ENCODE measurements at regions not wholly inside any gene's neighbourhood (a gene's known extent, or its start where the extent isn't known, plus 50 kb on each side); places are given as distances from the start of the nearest gene placed in this dataset.
"Not testable (repeated sequence)": the region's sequence is repeated elsewhere in the genome, so short reads cannot be mapped to it uniquely, and the experiment has no call there.

DNA sequence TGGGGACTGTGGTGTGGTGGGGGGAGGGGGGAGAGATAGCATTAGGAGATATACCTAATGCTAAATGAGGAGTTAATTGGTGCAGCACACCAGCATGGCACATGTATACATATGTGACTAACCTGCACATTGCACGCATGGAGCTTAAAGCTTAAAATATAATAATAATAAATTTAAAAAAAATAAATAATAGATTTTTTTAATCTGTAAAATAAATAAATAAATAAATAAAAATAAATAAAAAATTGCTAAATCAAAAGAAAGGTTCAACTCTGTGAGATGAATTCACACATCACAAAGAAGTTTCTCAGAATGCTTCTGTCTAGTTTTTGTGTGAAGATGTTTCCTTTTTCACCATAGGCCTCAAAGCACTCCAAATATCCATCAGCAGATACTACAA is 1793.7 kb downstream of the UQCRFS1 start:
- intact Hi-C loops (cut with micrococcal nuclease); H3K4me3 Mint-ChIP-seq; H3K4me3 ChIP-seq (ENCODE audit: low read length in 2 of 2); H3K36me3 ChIP-seq (ENCODE audit: insufficient read depth, low read length); H3K27me3 Mint-ChIP-seq; H3K4me1 Mint-ChIP-seq; H3K4me1 ChIP-seq (ENCODE audit: insufficient read depth, low read length); H3K9me3 ChIP-seq (ENCODE audit: control insufficient read depth in 1 of 2, low read length in 2 of 2); H3K27me3 ChIP-seq (ENCODE audit: insufficient read depth, low read length); H3K27ac Mint-ChIP-seq; POLR2A ChIA-PET (ENCODE audit: partially characterized antibody); CTCF ChIA-PET (ENCODE audit: partially characterized antibody); H3K27ac ChIP-seq (ENCODE audit: low read depth, low read length); H3K36me3 Mint-ChIP-seq; DNase-seq: not testable (repeated sequence)
- H3K9me3 Mint-ChIP-seq, result peaks cover 0 to 63% (median 35%) of the 10 kb centered on the region in 8 donors

DNA sequence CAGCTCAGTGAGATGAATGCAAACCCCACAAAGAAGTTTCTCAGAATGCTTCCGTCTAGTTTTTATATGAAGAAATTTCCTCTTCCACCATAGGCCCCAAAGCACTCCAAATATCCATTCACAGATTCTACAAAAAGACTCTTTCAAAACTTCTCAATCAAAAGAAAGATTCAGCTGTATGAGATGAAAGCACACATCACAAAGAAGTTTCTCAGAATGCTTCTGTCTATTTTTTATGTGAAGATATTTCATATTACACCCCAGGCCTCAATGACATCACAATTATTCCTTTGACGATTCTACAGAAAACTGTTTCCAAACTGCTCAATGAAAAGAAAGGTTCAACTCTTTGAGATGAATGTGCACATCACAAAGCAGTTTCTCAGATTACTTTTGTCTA is 1819.4 kb downstream of the UQCRFS1 start:
- H3K9me3 Mint-ChIP-seq, result peaks cover 19 to 85% (median 73%) of the 10 kb centered on the region in 8 donors
- H3K4me1 Mint-ChIP-seq, result no peaks in the 10 kb centered on the region
- POLR2A ChIA-PET (ENCODE audit: partially characterized antibody), result no interaction called here
- no peak overlapping the region for H3K27ac Mint-ChIP-seq
- no peak for DNase-seq
- Histone ChIP-seq H3K4me1 (ENCODE audit: insufficient read depth, low read length) (no peaks in the 10 kb centered on the region), H3K36me3 (ENCODE audit: insufficient read depth, low read length) (no peaks in the 10 kb centered on the region), H3K27me3 (ENCODE audit: insufficient read depth, low read length) (no peaks in the 10 kb centered on the region), H3K9me3 (ENCODE audit: control insufficient read depth in 1 of 2, low read length in 2 of 2) (peaks cover 0 to 4% of the 10 kb centered on the region in 2 donors), H3K4me3 (ENCODE audit: low read length in 2 of 2) (no peak overlapping the region), H3K27ac (ENCODE audit: low read depth, low read length) (no peak overlapping the region)
- H3K4me3 Mint-ChIP-seq, result no peak overlapping the region
- no peaks in the 10 kb centered on the region for H3K27me3 Mint-ChIP-seq
- intact Hi-C loops (cut with micrococcal nuclease), result no loop called here
- CTCF ChIA-PET (ENCODE audit: partially characterized antibody), result no interaction called here
- peaks cover 0 to 3% of the 10 kb centered on the region in 2 donors for H3K36me3 Mint-ChIP-seq

DNA sequence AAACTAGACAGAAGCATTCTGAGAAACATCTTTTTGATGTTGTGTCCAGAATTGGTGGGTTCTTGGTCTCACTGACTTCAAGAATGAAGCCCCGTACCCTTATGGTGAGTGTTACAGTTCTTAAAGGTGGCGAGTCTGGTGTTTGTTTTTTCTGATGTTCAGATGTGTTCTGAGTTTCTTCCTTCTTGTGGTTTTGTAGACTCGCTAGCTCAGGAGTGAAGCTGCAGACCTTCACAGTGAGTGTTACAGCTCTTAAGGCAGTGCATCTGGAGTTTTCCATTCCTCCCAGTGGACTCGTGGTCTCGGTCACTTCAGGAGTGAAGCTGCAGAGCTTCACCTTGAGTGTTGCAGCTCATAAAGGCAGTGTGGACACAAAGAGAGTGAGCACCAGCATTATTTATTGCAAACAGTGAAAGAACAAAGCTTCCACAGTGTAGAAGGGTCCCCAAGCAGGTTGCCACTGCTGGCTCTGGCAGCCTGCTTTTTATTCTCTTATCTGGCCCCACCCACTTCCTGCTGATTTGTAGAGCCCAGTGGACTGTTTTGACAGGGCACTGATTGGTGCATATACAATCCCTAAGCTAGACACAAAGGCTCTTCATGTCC is 1820.8 kb downstream of the UQCRFS1 start:
- peaks cover 19 to 85% (median 73%) of the 10 kb centered on the region in 8 donors for H3K9me3 Mint-ChIP-seq
- DNase-seq, result no peak
- H3K4me1 ChIP-seq (ENCODE audit: insufficient read depth, low read length), result no peaks in the 10 kb centered on the region
- no peak overlapping the region for H3K4me3 ChIP-seq (ENCODE audit: low read length in 2 of 2)
- intact Hi-C loops (cut with micrococcal nuclease), result no loop called here
- H3K36me3 ChIP-seq (ENCODE audit: insufficient read depth, low read length), result no peaks in the 10 kb centered on the region
- CTCF ChIA-PET (ENCODE audit: partially characterized antibody), result no interaction called here
- no peaks in the 10 kb centered on the region for H3K27me3 ChIP-seq (ENCODE audit: insufficient read depth, low read length)
- peaks cover 0 to 4% of the 10 kb centered on the region in 2 donors for H3K9me3 ChIP-seq (ENCODE audit: control insufficient read depth in 1 of 2, low read length in 2 of 2)
- H3K4me3 Mint-ChIP-seq, result no peak overlapping the region
- H3K27ac Mint-ChIP-seq, result no peak overlapping the region
- no peaks in the 10 kb centered on the region for H3K4me1 Mint-ChIP-seq
- no peak overlapping the region for H3K27ac ChIP-seq (ENCODE audit: low read depth, low read length)
- no peaks in the 10 kb centered on the region for H3K27me3 Mint-ChIP-seq
- peaks cover 0 to 5% of the 10 kb centered on the region in 2 donors for H3K36me3 Mint-ChIP-seq
- POLR2A ChIA-PET (ENCODE audit: partially characterized antibody), result no interaction called here

DNA sequence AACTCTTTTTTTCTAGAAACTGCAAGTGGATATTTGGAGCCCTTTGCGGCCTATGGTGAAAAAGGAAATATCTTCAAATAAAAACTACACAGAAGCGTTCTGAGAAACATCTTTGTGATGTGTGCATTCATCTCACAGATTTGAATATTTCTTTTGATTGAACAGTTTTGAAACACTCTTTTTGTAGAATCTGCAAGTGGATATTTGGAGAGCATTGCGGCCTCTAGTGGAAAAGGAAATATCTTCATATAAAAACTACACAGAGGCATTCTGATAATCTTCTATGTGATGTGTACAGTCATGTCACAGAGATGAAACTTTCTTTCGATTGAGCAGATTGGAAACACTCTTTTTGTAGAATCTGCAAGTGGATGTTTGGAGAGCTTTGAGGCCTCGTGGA is 1833.6 kb downstream of the UQCRFS1 start:
- H3K9me3 ChIP-seq (ENCODE audit: control insufficient read depth in 1 of 2, low read length in 2 of 2); DNase-seq; H3K27me3 ChIP-seq (ENCODE audit: insufficient read depth, low read length); CTCF ChIA-PET (ENCODE audit: partially characterized antibody); H3K27me3 Mint-ChIP-seq; H3K4me3 Mint-ChIP-seq; intact Hi-C loops (cut with micrococcal nuclease); H3K4me1 ChIP-seq (ENCODE audit: insufficient read depth, low read length); H3K27ac ChIP-seq (ENCODE audit: low read depth, low read length); POLR2A ChIA-PET (ENCODE audit: partially characterized antibody); H3K4me3 ChIP-seq (ENCODE audit: low read length in 2 of 2); H3K27ac Mint-ChIP-seq; H3K4me1 Mint-ChIP-seq; H3K36me3 Mint-ChIP-seq; H3K36me3 ChIP-seq (ENCODE audit: insufficient read depth, low read length): not testable (repeated sequence)
- peaks cover 9 to 73% (median 56%) of the 10 kb centered on the region in 8 donors for H3K9me3 Mint-ChIP-seq

DNA sequence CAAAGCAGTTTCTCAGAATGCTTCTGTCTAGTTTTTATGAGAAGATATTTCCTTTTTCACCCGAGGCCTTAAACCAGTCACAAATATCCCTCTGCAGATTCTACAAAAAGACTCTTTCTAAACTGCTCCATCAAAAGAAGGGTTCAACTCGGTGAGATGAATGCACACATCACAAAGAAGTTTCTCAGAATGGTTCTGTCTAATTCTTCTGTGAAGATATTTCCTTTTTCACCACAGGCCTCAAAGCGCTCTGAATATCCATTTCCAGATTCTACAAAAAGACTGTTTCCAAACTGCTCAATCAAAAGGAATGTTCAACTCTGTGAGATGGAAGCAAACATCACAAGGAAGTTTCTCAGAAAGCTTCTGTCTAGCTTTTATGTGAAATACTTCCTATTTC is 1843.3 kb downstream of the UQCRFS1 start:
- H3K27ac ChIP-seq (ENCODE audit: low read depth, low read length); H3K4me3 ChIP-seq (ENCODE audit: low read length in 2 of 2); CTCF ChIA-PET (ENCODE audit: partially characterized antibody); H3K27me3 Mint-ChIP-seq; intact Hi-C loops (cut with micrococcal nuclease); H3K27ac Mint-ChIP-seq; H3K36me3 ChIP-seq (ENCODE audit: insufficient read depth, low read length); H3K4me1 ChIP-seq (ENCODE audit: insufficient read depth, low read length); H3K4me3 Mint-ChIP-seq; H3K27me3 ChIP-seq (ENCODE audit: insufficient read depth, low read length); POLR2A ChIA-PET (ENCODE audit: partially characterized antibody); DNase-seq; H3K9me3 ChIP-seq (ENCODE audit: control insufficient read depth in 1 of 2, low read length in 2 of 2); H3K4me1 Mint-ChIP-seq; H3K36me3 Mint-ChIP-seq: not testable (repeated sequence)
- H3K9me3 Mint-ChIP-seq, result peaks cover 12 to 89% (median 70%) of the 10 kb centered on the region in 8 donors

DNA sequence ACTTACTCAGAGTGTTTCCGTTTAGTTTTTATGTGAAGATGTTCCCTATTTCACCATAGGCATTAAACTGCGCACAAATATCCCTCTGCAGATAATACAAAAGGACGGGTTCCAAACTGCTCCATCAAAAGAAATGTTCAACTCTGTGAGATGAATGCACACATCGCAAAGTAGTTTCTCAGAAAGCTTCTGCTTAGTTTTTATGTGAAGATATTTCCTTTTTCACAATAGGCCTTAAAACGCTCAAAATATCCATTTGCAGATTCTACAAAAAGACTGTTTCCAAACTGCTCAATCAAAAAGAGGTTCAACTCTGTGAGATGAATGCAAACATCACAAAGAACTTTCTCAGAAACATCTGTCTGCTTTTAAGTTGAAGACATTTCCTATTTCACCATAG is 1850.5 kb downstream of the UQCRFS1 start:
- POLR2A ChIA-PET (ENCODE audit: partially characterized antibody); H3K27ac ChIP-seq (ENCODE audit: low read depth, low read length): not testable (repeated sequence)

DNA sequence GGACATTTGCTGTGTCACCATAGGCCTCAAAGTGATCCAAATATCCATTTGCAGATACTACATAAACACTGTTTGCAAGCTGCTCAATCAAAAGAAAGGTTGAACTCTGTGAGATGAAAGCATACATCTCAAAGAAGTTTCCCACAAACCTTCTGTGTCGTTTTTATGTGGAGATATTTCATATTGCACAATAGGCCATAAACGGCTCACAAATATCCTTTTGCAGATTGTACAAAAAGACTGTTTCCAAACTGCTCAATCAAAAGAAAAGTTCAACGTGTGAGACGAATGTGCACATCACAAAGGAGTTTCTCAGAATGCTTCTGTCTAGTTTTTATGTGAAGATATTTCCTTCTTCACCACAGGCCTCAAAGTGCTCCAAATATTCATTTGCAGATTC is 1857.4 kb downstream of the UQCRFS1 start:
- DNase-seq; H3K4me1 ChIP-seq (ENCODE audit: insufficient read depth, low read length); H3K27ac Mint-ChIP-seq; H3K36me3 ChIP-seq (ENCODE audit: insufficient read depth, low read length); H3K27ac ChIP-seq (ENCODE audit: low read depth, low read length); H3K4me3 Mint-ChIP-seq; H3K4me3 ChIP-seq (ENCODE audit: low read length in 2 of 2); POLR2A ChIA-PET (ENCODE audit: partially characterized antibody); H3K4me1 Mint-ChIP-seq; H3K27me3 Mint-ChIP-seq; CTCF ChIA-PET (ENCODE audit: partially characterized antibody); H3K27me3 ChIP-seq (ENCODE audit: insufficient read depth, low read length); intact Hi-C loops (cut with micrococcal nuclease): not testable (repeated sequence)
- H3K9me3 ChIP-seq (ENCODE audit: control insufficient read depth in 1 of 2, low read length in 2 of 2), result peaks cover 0 to 13% of the 10 kb centered on the region in 2 donors
- Mint-ChIP-seq H3K36me3 (peaks cover 13 to 22% of the 10 kb centered on the region in 2 donors), H3K9me3 (peaks cover 11 to 100% (median 94%) of the 10 kb centered on the region in 8 donors)

More for the DNA sequence above, 1850.5 kb downstream of the UQCRFS1 start:
- H3K4me1 ChIP-seq (ENCODE audit: insufficient read depth, low read length); H3K27me3 ChIP-seq (ENCODE audit: insufficient read depth, low read length); H3K9me3 ChIP-seq (ENCODE audit: control insufficient read depth in 1 of 2, low read length in 2 of 2); CTCF ChIA-PET (ENCODE audit: partially characterized antibody); intact Hi-C loops (cut with micrococcal nuclease); H3K36me3 ChIP-seq (ENCODE audit: insufficient read depth, low read length); H3K36me3 Mint-ChIP-seq; H3K27me3 Mint-ChIP-seq; H3K4me3 Mint-ChIP-seq; DNase-seq; H3K27ac Mint-ChIP-seq; H3K4me3 ChIP-seq (ENCODE audit: low read length in 2 of 2); H3K4me1 Mint-ChIP-seq: not testable (repeated sequence)
- peaks cover 17 to 99% (median 84%) of the 10 kb centered on the region in 8 donors for H3K9me3 Mint-ChIP-seq

Data from CD4-positive, alpha-beta memory T cell (primary cell).